ENCODE measurements at regions not wholly inside any gene's neighbourhood (a gene's known extent, or its start where the extent isn't known, plus 50 kb on each side); places are given as distances from the start of the nearest gene placed in this dataset.

GRCh38 chr15:98363955-98364354 is 284.4 kb upstream of the IGF1R start:
- H3K4me2 ChIP-seq (ENCODE audit: insufficient read depth, low read length), result no peak overlapping the region
- CTCF ChIA-PET (ENCODE audit: low intra/inter-chr PET ratio), result no interaction called here
- in situ Hi-C loops (cut with MboI) (no loop called here), intact Hi-C loops (cut with micrococcal nuclease) (no loop called here)
- POLR2A ChIA-PET, result interaction anchor here (0.6 kb wide), 1 partner anchor 9 kb away, joined by 3 read pairs; no protein-coding TSS in a partner anchor
- H3K79me2 ChIP-seq (ENCODE audit: control insufficient read depth, insufficient read depth, low read length), result no peaks in the 10 kb centered on the region
- no TSS peak for BruUV-seq (replicated peaks)
- H2AFZ ChIP-seq (ENCODE audit: low read depth, low read length), result no peak overlapping the region
- H3K9ac ChIP-seq (ENCODE audit: insufficient read depth in 1 of 2, low read depth in 2 of 2, low read length in 2 of 2), result no peak overlapping the region
- no peak for TF ChIP-seq NFIX (CRISPR knock-in tag; IDR thresholded peaks at IDR 0.05; ENCODE audit: low read depth)
- TF ChIP-seq ELK1 (CRISPR knock-in tag; IDR thresholded peaks at IDR 0.05), result no peak
- TF ChIP-seq ZSCAN29 (IDR thresholded peaks at IDR 0.05), result no peak
- no peak for TF ChIP-seq ZNF830 (CRISPR knock-in tag; IDR thresholded peaks at IDR 0.05)
- no peak for TF ChIP-seq PURB (CRISPR knock-in tag; IDR thresholded peaks at IDR 0.05; ENCODE audit: low read depth)
- no peak for TF ChIP-seq NCOA6 (IDR thresholded peaks at IDR 0.05)
- no peak for TF ChIP-seq KLF16 (IDR thresholded peaks at IDR 0.05)
- no peak for TF ChIP-seq CBX1 (IDR thresholded peaks at IDR 0.05; ENCODE audit: low read depth)
- TF ChIP-seq RBM34 (IDR thresholded peaks at IDR 0.05; ENCODE audit: borderline replicate concordance, insufficient read depth, low read length), result no peak
- no peak for TF ChIP-seq KDM1A (IDR thresholded peaks at IDR 0.05)
- TF ChIP-seq RBM39 (optimal IDR thresholded peaks at IDR 0.05; ENCODE audit: low read depth, low read length), result no peak
- no peak for TF ChIP-seq SPI1 (IDR thresholded peaks at IDR 0.05; ENCODE audit: borderline replicate concordance, low read depth, low read length)
- no peak for TF ChIP-seq SRSF3 (IDR thresholded peaks at IDR 0.05; ENCODE audit: insufficient read depth, low read length)
- no peak for TF ChIP-seq ZFP36 (IDR thresholded peaks at IDR 0.05; ENCODE audit: low read depth, low read length, partially characterized antibody)
- TF ChIP-seq RERE (CRISPR knock-in tag; IDR thresholded peaks at IDR 0.05; ENCODE audit: borderline replicate concordance), result no peak
- no peak for TF ChIP-seq SRSF9 (IDR thresholded peaks at IDR 0.05; ENCODE audit: borderline replicate concordance, low read depth, low read length)
- TF ChIP-seq TOE1 (IDR thresholded peaks at IDR 0.05; ENCODE audit: borderline replicate concordance), result no peak
- TF ChIP-seq TOE1 (CRISPR knock-in tag; IDR thresholded peaks at IDR 0.05; ENCODE audit: borderline replicate concordance, low read depth), result no peak
- no peak for TF ChIP-seq RFX5 (IDR thresholded peaks at IDR 0.05; ENCODE audit: low read depth, low read length)
- TF ChIP-seq STAG1 (CRISPR knock-in tag; IDR thresholded peaks at IDR 0.05; ENCODE audit: borderline replicate concordance), result no peak
- TF ChIP-seq TSC22D4 (tag; IDR thresholded peaks at IDR 0.05), result no peak
- WGBS (ENCODE audit: insufficient coverage, low coverage, missing lambda C conversion rate), result 2% methylated on average over 6 of the region's 6 CpGs
- H3K9me3 ChIP-seq (replicated peaks; ENCODE audit: control insufficient read depth, insufficient read depth, low read depth, low read length), result no peaks in the 10 kb centered on the region
- H3K27me3 ChIP-seq (ENCODE audit: control insufficient read depth in 2 of 2, insufficient read depth in 2 of 2, low read length in 2 of 2), result no peaks in the 10 kb centered on the region
- ATAC-seq, result no peak
- no peaks in the 10 kb centered on the region for H3K36me3 ChIP-seq (ENCODE audit: control insufficient read depth, insufficient read depth, low read length)
- H4K20me1 ChIP-seq (replicated peaks; ENCODE audit: control insufficient read depth, insufficient read depth, low read length), result no peaks in the 10 kb centered on the region
- no peaks in the 10 kb centered on the region for H3K4me1 ChIP-seq (replicated peaks in 1 of 2; ENCODE audit: control insufficient read depth in 2 of 2, insufficient read depth in 2 of 2, low read length in 2 of 2)
- H3K27ac ChIP-seq (ENCODE audit: extremely low read depth, low read depth, low read length), result no peak overlapping the region
- no peak for FAIRE-seq
- DNase-seq (ENCODE audit: extremely low read depth in 1 of 4, low spot score in 3 of 4), result no peak
- no peak overlapping the region for H3K4me3 ChIP-seq
- H3K9me1 ChIP-seq (ENCODE audit: control insufficient read depth, insufficient read depth, low read length), result no peaks in the 10 kb centered on the region
